NT2/D1 (cell line): ENCODE measurements at regions not wholly inside any gene's neighbourhood (a gene's known extent, or its start where the extent isn't known, plus 50 kb on each side); places are given as distances from the start of the nearest gene placed in this dataset.

Source experiments
- SUZ12 ChIP-seq: IDR thresholded peaks from 2 replicates; pipeline ENCODE4 v1.6.1; 2011; ENCODE audit not compliant: insufficient read length, insufficient read depth; ENCODE audit errors: extremely low read depth
- YY1 ChIP-seq: IDR thresholded peaks from 2 replicates; pipeline ENCODE4 v1.6.1; 2011; ENCODE audit not compliant: insufficient read length, insufficient read depth
- ZNF274 ChIP-seq: IDR thresholded peaks from 2 replicates; pipeline ENCODE4 v1.6.1; 2011; ENCODE audit warnings: mild to moderate bottlenecking, low read depth, low read length

- TF ChIP-seq ZNF274 = no peak
- no peak for TF ChIP-seq YY1
- no peak for TF ChIP-seq SUZ12
These were observed 171.9 kb downstream of the OTUD1 start for GRCh38 chr10:23610626-23611307.
